Stimulated activated CD4-positive, alpha-beta T cell treated with anti-CD3 and anti-CD28 coated beads, TNF-alpha, amount 100 ng/mL, for 4 hours (primary cell): ENCODE measurements at regions not wholly inside any gene's neighbourhood (a gene's known extent, or its start where the extent isn't known, plus 50 kb on each side); places are given as distances from the start of the nearest gene placed in this dataset.
A peak's percentile ranks its signal among the peaks of the same experiment; 100 is the strongest.

Experiments
- DNase-seq, 3 experiments: peaks; one replicate each; pipeline ENCODE4 v3.0.0-alpha.2; 2020; ENCODE audit warnings: low read depth in 3 of 3

- no peak for DNase-seq
Measured at GRCh38 chr3:152516216-152516615, 247.5 kb downstream of the MBNL1 start.

DNA sequence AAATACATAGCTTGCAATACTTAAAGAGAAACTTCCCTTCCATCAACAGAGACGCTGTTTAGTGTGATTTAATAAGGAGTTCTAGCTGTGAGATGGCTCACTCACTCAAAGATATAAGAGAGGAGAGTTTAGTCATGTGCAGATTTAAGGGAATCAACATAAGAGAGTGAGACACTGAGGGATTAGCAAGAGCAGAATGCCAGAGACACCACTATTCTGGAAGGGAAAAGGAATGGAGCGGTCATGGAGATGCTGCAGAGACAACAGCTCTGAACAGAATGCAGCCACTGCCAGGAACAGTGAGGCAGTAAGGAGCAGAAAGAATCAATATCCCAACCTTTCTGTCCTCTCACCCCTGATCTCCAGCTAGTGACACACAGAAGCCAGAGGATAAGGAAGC is 248.8 kb downstream of the MBNL1 start:
- DNase-seq = no peak

DNA sequence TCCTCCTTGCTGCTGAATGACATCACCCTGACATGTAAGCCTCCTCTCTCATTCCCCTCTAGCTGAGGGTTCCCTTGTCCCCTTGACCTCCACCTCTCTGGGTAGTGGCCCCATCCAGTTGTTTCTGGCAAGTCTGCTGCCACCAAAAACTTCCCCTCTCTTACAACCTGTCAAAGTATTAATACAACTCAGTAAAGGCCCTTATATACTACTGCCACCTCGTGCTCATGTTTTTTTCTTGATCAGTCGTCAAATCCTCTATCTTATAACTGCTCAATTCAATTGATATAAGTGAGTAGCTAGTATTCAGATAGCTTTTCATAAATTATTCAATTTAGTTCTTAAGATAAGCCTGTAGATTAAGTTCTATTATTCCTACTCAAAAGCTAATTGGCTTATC is 249.6 kb downstream of the MBNL1 start:
- DNase-seq = no peak

- no peak for DNase-seq
Measured at GRCh38 chr3:152519376-152519775, 250.6 kb downstream of the MBNL1 start.

DNA sequence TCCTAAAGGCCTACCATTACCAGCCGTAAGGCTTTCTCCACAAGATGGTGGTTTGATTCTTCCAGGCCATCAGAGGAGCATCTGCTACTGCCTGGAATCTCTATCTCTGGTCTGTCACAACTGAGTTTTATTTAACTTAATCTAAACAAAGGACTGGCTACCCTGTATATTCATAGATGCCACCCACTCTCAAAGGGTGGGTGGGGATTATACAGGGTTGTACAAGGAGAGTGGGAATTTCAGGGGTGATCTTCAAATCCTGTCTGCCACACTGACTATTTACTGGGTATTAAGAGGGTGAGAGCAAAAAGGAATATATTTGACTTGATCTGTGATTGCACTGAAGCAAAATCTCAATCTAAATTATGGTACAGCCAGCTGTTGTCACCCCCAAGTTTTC is 253.3 kb downstream of the MBNL1 start:
- DNase-seq = no peak

DNA sequence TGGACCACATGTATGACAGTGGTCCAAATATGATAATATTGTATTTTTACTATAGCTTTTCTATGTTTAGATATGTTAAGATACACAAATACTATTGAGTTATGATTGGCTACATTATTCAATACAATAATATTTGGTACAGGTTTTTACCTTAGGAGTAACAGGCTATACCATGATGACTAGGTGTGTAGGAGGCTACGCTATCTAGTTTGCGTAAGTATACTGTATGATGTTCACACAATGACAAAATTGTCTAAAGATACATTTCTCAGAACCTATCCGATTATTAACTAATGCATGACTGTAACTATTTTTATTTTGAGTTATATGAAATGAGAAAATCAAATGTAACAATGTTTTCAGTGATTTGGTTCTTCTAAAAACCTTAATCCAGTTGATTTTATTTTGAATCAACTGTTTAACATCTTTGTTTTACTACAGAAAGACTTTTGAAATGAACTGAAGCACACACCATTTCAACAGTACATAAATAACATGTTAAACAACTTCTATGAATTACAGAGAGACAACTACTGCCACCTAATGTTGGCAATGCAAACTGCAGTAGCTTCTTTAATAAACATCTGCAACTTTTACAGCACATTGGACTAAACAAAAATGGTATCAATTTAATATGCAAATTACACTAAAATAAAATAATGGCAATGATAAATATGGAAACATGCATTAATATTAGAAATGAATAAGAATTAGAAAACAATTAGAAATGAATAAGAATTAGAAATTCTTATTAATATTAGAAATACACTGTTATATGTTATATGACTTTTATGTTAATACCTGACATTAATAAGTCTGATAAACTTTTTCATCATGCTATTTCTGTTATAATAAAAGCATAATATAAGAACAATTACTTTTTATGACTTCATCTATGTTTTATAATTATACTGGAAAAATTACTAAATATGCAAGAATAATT is 255.7 kb downstream of the MBNL1 start:
- peak in 1 of 3 experiments; percentile 5 for DNase-seq

- DNase-seq = no peak
Measured at GRCh38 chr3:152531717-152532116, 263.0 kb downstream of the MBNL1 start.

DNA sequence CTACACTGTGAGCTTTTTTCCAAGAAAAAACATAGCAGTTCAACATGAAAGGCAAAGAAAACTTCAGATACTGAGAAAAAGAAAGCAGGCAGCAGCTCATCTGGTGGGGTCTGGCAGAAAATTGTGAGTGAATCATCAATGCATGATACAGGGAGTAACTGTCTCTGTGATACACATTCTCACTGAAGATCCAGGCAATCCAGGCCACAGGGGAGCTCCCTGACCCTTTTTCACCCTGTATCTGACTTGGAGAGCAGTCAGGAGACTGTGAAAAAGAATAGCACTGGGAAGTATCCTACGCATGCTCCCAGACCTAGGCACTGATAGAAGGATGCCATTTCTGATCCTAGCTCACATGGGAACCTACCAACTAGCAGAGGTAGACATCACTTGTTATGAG is 269.8 kb downstream of the MBNL1 start:
- DNase-seq = no peak

- DNase-seq = no peak
Measured at GRCh38 chr3:152539191-152539764, 270.5 kb downstream of the MBNL1 start.

DNA sequence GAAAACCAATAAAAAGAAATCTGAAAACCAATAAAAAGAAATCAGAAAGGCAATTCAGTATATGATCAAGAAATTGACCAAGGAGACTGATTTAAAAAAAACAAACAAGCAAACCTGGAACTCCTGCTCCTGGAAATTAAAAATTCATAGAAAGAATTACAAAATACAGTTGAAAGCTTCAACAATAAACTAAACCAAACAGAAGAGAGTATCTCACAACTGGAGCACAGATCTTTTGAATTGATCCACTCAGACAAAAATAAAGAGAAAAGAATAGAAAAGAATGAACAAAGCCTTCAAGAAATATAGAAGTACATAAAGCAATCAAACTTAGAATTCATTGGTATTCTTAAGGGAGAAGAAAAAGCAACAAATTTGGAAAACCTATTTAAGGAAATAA is 271.4 kb downstream of the MBNL1 start:
- no peak for DNase-seq

- DNase-seq = no peak
Measured at GRCh38 chr3:152547153-152547552, 278.4 kb downstream of the MBNL1 start.

DNA sequence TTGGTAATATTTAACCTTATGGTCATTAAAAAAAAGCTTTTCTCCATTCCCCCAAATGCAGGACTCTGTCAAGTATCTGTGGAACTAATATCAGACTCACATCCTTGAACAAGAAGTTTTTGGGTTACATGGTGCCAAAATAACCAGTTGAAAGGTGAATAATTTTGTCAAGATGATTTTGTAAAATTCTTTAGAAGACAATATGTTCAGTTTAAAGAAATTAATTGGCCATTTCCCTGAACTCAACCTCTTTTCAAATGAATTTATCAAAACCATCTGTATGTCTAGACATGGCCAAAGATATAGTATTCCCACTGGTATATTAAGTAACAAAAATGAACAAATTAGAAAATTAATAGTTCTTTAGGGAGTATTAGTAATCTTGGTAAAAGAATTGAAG is 280.5 kb downstream of the MBNL1 start:
- no peak for DNase-seq

DNA sequence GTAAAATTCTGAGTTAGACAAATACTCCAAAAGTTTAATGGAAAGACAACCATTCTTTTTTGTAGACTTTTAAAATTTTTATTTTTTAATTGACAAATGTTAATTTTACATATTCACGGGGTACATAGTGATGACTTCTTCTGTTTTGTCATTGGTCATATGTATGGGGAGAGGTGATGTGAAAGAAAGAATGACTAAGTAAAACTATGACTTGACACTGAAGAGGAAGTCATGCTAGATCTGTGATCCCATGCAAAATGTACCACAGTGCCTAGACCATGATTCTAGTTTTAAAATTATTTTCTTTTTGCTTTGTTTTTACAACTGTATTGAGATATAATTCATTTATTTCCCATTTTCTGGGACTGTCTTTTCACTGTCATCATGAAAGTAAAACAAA is 281.6 kb downstream of the MBNL1 start:
- no peak for DNase-seq

- DNase-seq = no peak
Measured at GRCh38 chr3:152554980-152555379, 280.0 kb upstream of the P2RY1 start.

- no peak for DNase-seq
Measured at GRCh38 chr3:152555666-152556291, 279.2 kb upstream of the P2RY1 start.

DNA sequence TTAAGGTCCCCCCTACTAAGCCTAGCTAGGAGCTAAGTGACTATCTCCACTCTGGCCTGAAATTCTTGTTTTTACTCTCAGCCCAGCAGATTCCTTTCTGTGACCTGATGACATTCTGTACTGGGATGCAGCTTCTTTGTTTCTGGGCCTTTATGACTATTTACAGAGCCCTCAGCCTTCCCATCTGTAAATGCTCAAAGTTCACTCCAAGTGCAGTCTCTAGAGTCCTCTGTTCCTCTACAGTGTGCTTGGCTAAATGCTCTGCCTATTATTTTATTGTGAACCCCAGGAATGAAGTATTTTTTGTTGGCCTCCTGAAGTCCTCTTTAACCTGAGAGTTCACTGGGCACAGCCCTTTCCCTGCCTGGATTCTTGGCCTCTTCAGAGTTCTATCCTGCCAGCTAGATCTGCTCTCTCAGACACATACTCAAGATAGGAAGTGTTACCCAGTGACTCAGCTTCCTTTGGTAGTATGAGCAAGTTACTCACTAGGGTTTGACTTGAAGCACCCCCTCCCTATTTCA is 278.1 kb upstream of the P2RY1 start:
- no peak for DNase-seq

DNA sequence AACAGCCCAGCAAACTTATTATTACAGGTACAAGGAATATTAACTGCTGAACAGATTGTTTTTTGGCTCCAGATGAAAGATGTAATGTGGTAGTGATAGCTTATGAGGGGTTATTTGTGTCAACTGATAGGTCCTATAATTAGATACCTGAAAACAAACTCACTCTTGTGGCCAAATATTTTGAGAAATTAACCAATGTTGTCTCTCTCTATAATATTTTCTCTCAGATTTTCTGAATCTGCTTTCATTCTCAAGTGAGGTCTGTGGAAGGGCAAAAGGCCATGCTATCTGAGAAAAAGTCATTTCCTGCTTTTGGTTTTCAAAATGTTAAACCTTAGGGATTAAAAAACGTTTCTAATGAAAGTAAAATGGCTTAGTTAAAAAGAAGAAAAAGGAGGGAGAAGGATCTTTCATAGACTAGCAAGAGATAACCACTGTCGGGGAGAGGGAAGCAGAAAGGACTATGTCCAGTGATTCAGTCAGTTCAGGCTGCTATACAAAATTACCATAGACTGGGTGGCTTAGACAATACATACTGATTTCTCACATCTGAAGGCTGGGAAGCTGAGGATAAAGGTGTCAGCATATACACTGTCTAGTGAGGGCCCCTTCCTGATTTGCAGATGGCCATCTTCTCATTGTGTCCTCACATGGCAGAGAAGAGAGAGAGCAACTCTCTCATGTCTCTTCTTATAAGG is 277.5 kb upstream of the P2RY1 start:
- DNase-seq = no peak

DNA sequence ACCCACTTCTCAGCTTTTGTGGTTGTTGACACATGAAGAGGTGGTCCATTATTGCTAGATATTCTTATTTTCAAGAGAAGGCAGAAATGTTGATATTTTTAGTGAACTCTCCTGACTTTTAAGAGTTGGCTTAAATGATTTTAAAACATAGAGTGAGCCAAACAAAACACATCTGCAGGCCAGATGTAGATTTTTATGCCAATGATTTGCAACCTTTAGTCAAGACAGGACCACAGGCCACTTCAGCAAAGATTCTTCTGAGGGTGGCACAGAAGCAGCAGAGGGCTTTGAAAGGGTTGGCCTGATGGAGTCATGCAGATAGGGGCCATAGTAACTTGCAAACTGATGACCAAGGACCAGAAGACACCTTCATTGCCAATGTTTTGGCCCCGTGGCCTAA is 276.5 kb upstream of the P2RY1 start:
- DNase-seq = no peak

- DNase-seq = no peak
Measured at GRCh38 chr3:152559246-152559645, 275.7 kb upstream of the P2RY1 start.

- DNase-seq = no peak
Measured at GRCh38 chr3:152564459-152564858, 270.5 kb upstream of the P2RY1 start.

GRCh38 chr3:152574461-152575079 is 260.4 kb upstream of the P2RY1 start:
- DNase-seq = no peak

DNA sequence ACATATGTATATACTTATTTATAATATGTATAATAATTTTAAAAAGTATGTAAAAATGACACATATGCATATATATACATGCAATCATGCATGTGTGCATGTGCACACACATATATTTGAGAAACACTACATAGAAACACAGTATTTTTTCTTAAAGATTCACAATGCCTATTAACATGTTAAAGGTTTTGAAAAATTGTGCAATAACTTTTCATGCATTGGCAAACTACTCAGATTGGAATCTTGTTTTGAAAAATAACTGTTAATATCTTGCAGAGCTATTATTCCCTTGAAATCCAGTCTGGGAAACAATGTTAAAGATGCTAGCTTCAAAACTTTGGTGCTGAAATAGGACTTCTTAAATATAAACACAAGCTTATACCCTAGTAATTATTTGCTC is 256.2 kb upstream of the P2RY1 start:
- DNase-seq = no peak
